Astrocyte (in vitro differentiated cells and primary cell): ENCODE measurements at regions not wholly inside any gene's neighbourhood (a gene's known extent, or its start where the extent isn't known, plus 50 kb on each side); places are given as distances from the start of the nearest gene placed in this dataset.
"Not testable (repeated sequence)": the region's sequence is repeated elsewhere in the genome, so short reads cannot be mapped to it uniquely, and the experiment has no call there.

ENCODE experiments used
- DNase-seq: peaks from one replicate; pipeline ENCODE4 v3.0.0-alpha.2; 2010; ENCODE audit warnings: low read depth
- FAIRE-seq: peaks from 2 replicates; lab custom pipeline; 2011; peaks lifted over from hg19 to GRCh38; lab: Jason Lieb, UNC
- H2AFZ ChIP-seq: 2 replicates; pipeline ENCODE4 v1.6.0; 2012; ENCODE audit warnings: low read depth, low read length, inconsistent platforms
- H3K27ac ChIP-seq: 2 replicates; pipeline ENCODE4 v1.5.1; 2011; ENCODE audit warnings: low read depth, low read length, inconsistent platforms
- H3K27me3 ChIP-seq: 2 replicates; pipeline ENCODE4 v1.6.0; 2011; ENCODE audit warnings: low read length, inconsistent platforms; ENCODE audit not compliant: insufficient read depth
- H3K36me3 ChIP-seq: 2 replicates; pipeline ENCODE4 v1.5.1; 2011; ENCODE audit warnings: low read length, inconsistent platforms; ENCODE audit not compliant: insufficient read depth
- H3K4me1 ChIP-seq: 2 replicates; pipeline ENCODE4 v1.5.1; 2011; ENCODE audit warnings: low read length, inconsistent platforms; ENCODE audit not compliant: insufficient read depth
- H3K4me2 ChIP-seq: 2 replicates; pipeline ENCODE4 v1.6.0; 2012; ENCODE audit warnings: low read length, inconsistent platforms
- H3K4me3 ChIP-seq: 2 replicates; pipeline ENCODE4 v1.5.1; 2011; ENCODE audit warnings: low read depth, mild to moderate bottlenecking, low read length, inconsistent platforms; ENCODE audit not compliant: insufficient read depth
- H3K79me2 ChIP-seq: 2 replicates; pipeline ENCODE4 v1.6.0; 2012; ENCODE audit warnings: mild to moderate bottlenecking, low read length, inconsistent platforms; ENCODE audit not compliant: insufficient read depth
- H3K9ac ChIP-seq: 2 replicates; pipeline ENCODE4 v1.6.0; 2012; ENCODE audit warnings: mild to moderate bottlenecking, low read length, inconsistent platforms
- H3K9me3 ChIP-seq: 2 replicates; pipeline ENCODE4 v1.5.1; 2012; ENCODE audit warnings: low read depth, mild to moderate bottlenecking, low read length, inconsistent platforms; ENCODE audit not compliant: insufficient read depth
- H4K20me1 ChIP-seq: 2 replicates; pipeline ENCODE4 v1.6.0; 2012; ENCODE audit warnings: low read length, inconsistent platforms; ENCODE audit not compliant: insufficient read depth
- H3K27ac Mint-ChIP-seq: one replicate; pipeline ENCODE4 v1.8.0; 2021; ENCODE audit warnings: mild to moderate bottlenecking, mixed read lengths; ENCODE audit not compliant: unreplicated experiment
- H3K27me3 Mint-ChIP-seq: one replicate; pipeline ENCODE4 v1.8.0; 2021; ENCODE audit warnings: low read depth, mixed read lengths; ENCODE audit not compliant: unreplicated experiment
- H3K36me3 Mint-ChIP-seq: one replicate; pipeline ENCODE4 v1.8.0; 2021; ENCODE audit warnings: low read depth, mixed read lengths; ENCODE audit not compliant: unreplicated experiment
- H3K4me1 Mint-ChIP-seq: one replicate; pipeline ENCODE4 v1.8.0; 2021; ENCODE audit warnings: low read depth, mixed read lengths; ENCODE audit not compliant: unreplicated experiment
- H3K4me3 Mint-ChIP-seq: one replicate; pipeline ENCODE4 v1.8.0; 2021; ENCODE audit warnings: mild to moderate bottlenecking, moderate library complexity, mixed read lengths; ENCODE audit not compliant: unreplicated experiment
- H3K9me3 Mint-ChIP-seq: one replicate; pipeline ENCODE4 v1.8.0; 2021; ENCODE audit warnings: mild to moderate bottlenecking, mixed read lengths; ENCODE audit not compliant: unreplicated experiment
- EZH2 ChIP-seq: IDR thresholded peaks from 2 replicates; pipeline ENCODE4 v1.6.1; 2012; ENCODE audit warnings: mild to moderate bottlenecking, low read length, inconsistent platforms; ENCODE audit not compliant: insufficient read depth
- TF ChIP-seq, protein P1 (sequence below): IDR thresholded peaks from 2 replicates; pipeline ENCODE4 v1.5.1; 2011; ENCODE audit warnings: low read depth, mild to moderate bottlenecking, inconsistent platforms, low read length, moderate library complexity; ENCODE audit not compliant: insufficient read depth

DNA sequence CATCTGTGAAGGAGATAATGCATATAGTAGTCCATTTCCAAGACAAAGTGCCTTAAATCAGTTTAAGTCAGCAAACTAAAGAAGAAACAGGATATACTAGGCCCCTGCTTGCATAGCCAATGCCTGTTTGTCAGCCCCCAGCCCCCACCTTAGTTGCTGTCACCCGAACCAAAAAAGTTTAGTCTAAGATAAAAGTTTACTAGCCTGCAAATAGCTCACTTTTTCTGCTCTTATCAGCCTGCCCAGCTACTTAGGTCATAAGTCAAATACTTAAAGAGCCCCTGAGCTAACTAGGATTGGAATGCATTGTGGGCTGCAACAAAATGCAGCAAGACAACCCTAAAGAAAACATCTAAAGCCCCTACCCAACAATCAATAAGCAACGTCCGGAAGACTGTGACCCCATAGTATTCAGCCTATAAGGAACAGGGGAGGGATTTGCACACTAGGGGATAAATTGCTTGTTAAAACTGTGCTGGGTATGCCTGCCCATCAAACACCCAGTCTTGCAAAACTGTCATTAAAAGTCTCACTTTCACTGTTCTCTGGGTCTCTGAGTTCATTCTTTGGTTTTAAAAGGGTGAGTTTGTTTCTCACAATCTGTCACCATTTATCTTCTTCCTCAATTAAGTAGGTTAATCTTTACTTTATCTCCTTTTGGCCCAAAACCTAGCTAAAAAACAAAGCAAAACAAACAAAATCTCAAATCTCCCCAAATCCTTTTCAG is 92.4 kb upstream of the CEP78 start:
- Histone ChIP-seq H3K4me2 (no peak overlapping the region), H4K20me1 (no peaks in the 10 kb centered on the region), H3K27ac (no peak overlapping the region), H3K79me2 (no peaks in the 10 kb centered on the region), H2AFZ (no peak overlapping the region), H3K4me1 (no peaks in the 10 kb centered on the region), H3K9me3 (no peaks in the 10 kb centered on the region), H3K36me3 (no peaks in the 10 kb centered on the region), H3K27me3 (peaks cover 2% of the 10 kb centered on the region), H3K9ac (no peak overlapping the region), H3K4me3 (no peak overlapping the region)
- peak overlapping the region; percentile 64 for H3K27ac Mint-ChIP-seq
- no peaks in the 10 kb centered on the region for H3K36me3 Mint-ChIP-seq
- peaks cover 25% of the 10 kb centered on the region for H3K4me1 Mint-ChIP-seq
- peaks cover 10% of the 10 kb centered on the region for H3K9me3 Mint-ChIP-seq
- TF ChIP-seq, protein P1, sequence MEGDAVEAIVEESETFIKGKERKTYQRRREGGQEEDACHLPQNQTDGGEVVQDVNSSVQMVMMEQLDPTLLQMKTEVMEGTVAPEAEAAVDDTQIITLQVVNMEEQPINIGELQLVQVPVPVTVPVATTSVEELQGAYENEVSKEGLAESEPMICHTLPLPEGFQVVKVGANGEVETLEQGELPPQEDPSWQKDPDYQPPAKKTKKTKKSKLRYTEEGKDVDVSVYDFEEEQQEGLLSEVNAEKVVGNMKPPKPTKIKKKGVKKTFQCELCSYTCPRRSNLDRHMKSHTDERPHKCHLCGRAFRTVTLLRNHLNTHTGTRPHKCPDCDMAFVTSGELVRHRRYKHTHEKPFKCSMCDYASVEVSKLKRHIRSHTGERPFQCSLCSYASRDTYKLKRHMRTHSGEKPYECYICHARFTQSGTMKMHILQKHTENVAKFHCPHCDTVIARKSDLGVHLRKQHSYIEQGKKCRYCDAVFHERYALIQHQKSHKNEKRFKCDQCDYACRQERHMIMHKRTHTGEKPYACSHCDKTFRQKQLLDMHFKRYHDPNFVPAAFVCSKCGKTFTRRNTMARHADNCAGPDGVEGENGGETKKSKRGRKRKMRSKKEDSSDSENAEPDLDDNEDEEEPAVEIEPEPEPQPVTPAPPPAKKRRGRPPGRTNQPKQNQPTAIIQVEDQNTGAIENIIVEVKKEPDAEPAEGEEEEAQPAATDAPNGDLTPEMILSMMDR, result no peak
- TF ChIP-seq EZH2, result no peak
- H3K4me3 Mint-ChIP-seq, result no peak overlapping the region
- no peaks in the 10 kb centered on the region for H3K27me3 Mint-ChIP-seq
- FAIRE-seq (no peak), DNase-seq (no peak)

DNA sequence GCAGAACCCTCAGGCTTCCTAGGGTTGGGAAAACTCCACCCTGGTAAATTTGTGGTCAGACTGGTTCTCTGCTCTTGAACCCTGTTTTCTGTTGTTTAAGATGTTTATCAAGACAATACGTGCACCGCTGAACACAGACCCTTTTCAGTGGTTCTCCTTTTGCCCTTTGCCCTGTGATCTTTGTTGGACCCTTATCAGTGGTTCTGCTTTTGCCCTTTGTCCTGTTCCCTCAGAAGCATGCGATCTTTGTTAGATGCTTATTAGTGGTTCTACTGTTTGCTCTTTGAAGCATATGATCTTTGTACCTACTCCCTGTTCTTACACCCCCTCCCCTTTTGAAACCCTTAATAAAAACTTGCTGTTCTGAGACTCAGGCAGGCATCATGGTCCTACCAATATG is 93.6 kb upstream of the CEP78 start:
- not testable (repeated sequence) for H3K27me3 Mint-ChIP-seq, H2AFZ ChIP-seq, H3K27me3 ChIP-seq, H3K9ac ChIP-seq, H3K4me3 ChIP-seq, FAIRE-seq, H3K4me2 ChIP-seq, H3K27ac Mint-ChIP-seq, H4K20me1 ChIP-seq, H3K4me3 Mint-ChIP-seq, H3K79me2 ChIP-seq, H3K36me3 ChIP-seq, H3K9me3 ChIP-seq, DNase-seq, H3K27ac ChIP-seq, H3K4me1 ChIP-seq, H3K36me3 Mint-ChIP-seq
- Mint-ChIP-seq H3K4me1 (peaks cover 25% of the 10 kb centered on the region), H3K9me3 (peaks cover 14% of the 10 kb centered on the region)

DNA sequence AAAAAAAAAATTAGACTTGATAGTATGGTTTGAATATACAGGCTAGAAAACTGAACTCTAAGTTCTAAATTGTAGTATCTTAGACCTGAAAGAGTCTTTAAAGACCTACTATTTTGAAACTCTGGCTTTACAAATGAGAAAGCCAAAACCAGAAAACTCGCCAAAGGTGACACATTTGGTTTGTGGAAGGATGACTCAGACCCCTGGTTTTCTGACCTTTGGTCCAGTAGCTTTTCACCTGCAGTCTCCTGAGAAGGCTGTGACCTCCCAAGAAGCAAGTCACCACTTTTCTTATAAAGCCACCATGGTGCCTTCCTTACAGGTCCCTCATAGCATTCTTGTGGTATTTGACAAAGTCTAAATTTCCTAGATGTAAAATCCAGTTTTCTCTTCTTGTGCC is 102.1 kb upstream of the CEP78 start:
- Mint-ChIP-seq H3K27ac (no peak overlapping the region), H3K4me1 (peaks cover 23% of the 10 kb centered on the region), H3K4me3 (no peak overlapping the region), H3K9me3 (peaks cover 5% of the 10 kb centered on the region), H3K36me3 (peaks cover 2% of the 10 kb centered on the region), H3K27me3 (peaks cover 1% of the 10 kb centered on the region)
- TF ChIP-seq, protein P1, result no peak
- no peak for TF ChIP-seq EZH2
- no peak overlapping the region for H3K9ac ChIP-seq
- H3K36me3 ChIP-seq, result no peaks in the 10 kb centered on the region
- no peak overlapping the region for H3K4me3 ChIP-seq
- FAIRE-seq (no peak), DNase-seq (no peak)
- no peak overlapping the region for H3K27ac ChIP-seq
- no peak overlapping the region for H2AFZ ChIP-seq
- H3K4me2 ChIP-seq, result no peak overlapping the region
- H3K4me1 ChIP-seq, result no peaks in the 10 kb centered on the region
- no peaks in the 10 kb centered on the region for H3K27me3 ChIP-seq
- no peaks in the 10 kb centered on the region for H3K79me2 ChIP-seq
- H4K20me1 ChIP-seq, result no peaks in the 10 kb centered on the region
- no peaks in the 10 kb centered on the region for H3K9me3 ChIP-seq
